ENCODE measurements at regions not wholly inside any gene's neighbourhood (a gene's known extent, or its start where the extent isn't known, plus 50 kb on each side); places are given as distances from the start of the nearest gene placed in this dataset.
A peak's percentile ranks its signal among the peaks of the same experiment; 100 is the strongest.
"Not testable (repeated sequence)": the region's sequence is repeated elsewhere in the genome, so short reads cannot be mapped to it uniquely, and the experiment has no call there.

- Histone ChIP-seq H3K27me3 (no peaks in the 10 kb centered on the region), H3K9me3 (no peaks in the 10 kb centered on the region), H3K4me1 (peaks cover 17% of the 10 kb centered on the region), H3K4me3 (no peak overlapping the region), H3K27ac (no peak overlapping the region), H3K36me3 (no peaks in the 10 kb centered on the region)
- DNase-seq (ENCODE audit: extremely low spot score in 2 of 2): no peak
- TF ChIP-seq CTCF (IDR thresholded peaks at IDR 0.05) (peak in 2 of 3 experiments; percentile 26 to 43), POLR2AphosphoS5 (IDR thresholded peaks at IDR 0.05; ENCODE audit: insufficient read depth in 1 of 2, low read depth in 1 of 2) (peak in 1 of 2 donors; percentile 25), POLR2A (IDR thresholded peaks at IDR 0.05) (no peak)
- intact Hi-C loops (cut with DNase I): no loop called here
These were observed 70.2 kb upstream of the SH3BP4 start for GRCh38 chr2:234881413-234882241.

- Histone ChIP-seq H3K4me3 (no peak overlapping the region), H3K4me1 (peaks cover 17% of the 10 kb centered on the region), H3K27me3 (no peaks in the 10 kb centered on the region), H3K27ac (no peak overlapping the region), H3K9me3 (no peaks in the 10 kb centered on the region), H3K36me3 (no peaks in the 10 kb centered on the region)
- DNase-seq (ENCODE audit: extremely low spot score in 2 of 2): no peak
- TF ChIP-seq POLR2A (IDR thresholded peaks at IDR 0.05) (no peak), POLR2AphosphoS5 (IDR thresholded peaks at IDR 0.05; ENCODE audit: insufficient read depth in 1 of 2, low read depth in 1 of 2) (no peak), CTCF (IDR thresholded peaks at IDR 0.05) (no peak)
- intact Hi-C loops (cut with DNase I): no loop called here
These were observed 71.1 kb upstream of the SH3BP4 start for GRCh38 chr2:234880551-234881211.

- no peak for DNase-seq (ENCODE audit: extremely low spot score in 2 of 2)
- no peaks in the 10 kb centered on the region for H3K27me3 ChIP-seq
- H3K36me3 ChIP-seq: no peaks in the 10 kb centered on the region
- no peak overlapping the region for H3K4me3 ChIP-seq
- intact Hi-C loops (cut with DNase I): no loop called here
- no peaks in the 10 kb centered on the region for H3K9me3 ChIP-seq
- peaks cover 17% of the 10 kb centered on the region for H3K4me1 ChIP-seq
- H3K27ac ChIP-seq: no peak overlapping the region
- TF ChIP-seq POLR2A (IDR thresholded peaks at IDR 0.05): no peak
- no peak for TF ChIP-seq CTCF (IDR thresholded peaks at IDR 0.05)
- TF ChIP-seq POLR2AphosphoS5 (IDR thresholded peaks at IDR 0.05; ENCODE audit: insufficient read depth in 1 of 2, low read depth in 1 of 2): no peak
These were observed 72.0 kb upstream of the SH3BP4 start for GRCh38 chr2:234879671-234880455.

GRCh38 chr2:234876621-234877020 is 75.2 kb upstream of the SH3BP4 start:
- H3K27me3 ChIP-seq; intact Hi-C loops (cut with DNase I); H3K27ac ChIP-seq; H3K9me3 ChIP-seq; DNase-seq (ENCODE audit: extremely low spot score in 2 of 2); H3K36me3 ChIP-seq; H3K4me3 ChIP-seq: not testable (repeated sequence)
- peaks cover 11% of the 10 kb centered on the region for H3K4me1 ChIP-seq

GRCh38 chr2:234874347-234875046 is 77.3 kb upstream of the SH3BP4 start:
- intact Hi-C loops (cut with DNase I): no loop called here
- Histone ChIP-seq H3K27me3 (no peaks in the 10 kb centered on the region), H3K4me3 (no peak overlapping the region), H3K9me3 (no peaks in the 10 kb centered on the region), H3K27ac (no peak overlapping the region), H3K36me3 (no peaks in the 10 kb centered on the region), H3K4me1 (no peaks in the 10 kb centered on the region)
- TF ChIP-seq POLR2A (IDR thresholded peaks at IDR 0.05): no peak
- no peak for TF ChIP-seq CTCF (IDR thresholded peaks at IDR 0.05)
- no peak for TF ChIP-seq POLR2AphosphoS5 (IDR thresholded peaks at IDR 0.05; ENCODE audit: insufficient read depth in 1 of 2, low read depth in 1 of 2)
- no peak for DNase-seq (ENCODE audit: extremely low spot score in 2 of 2)

All from vagina (tissue), 2 donors.